GM12872 (cell line): ENCODE measurements at regions not wholly inside any gene's neighbourhood (a gene's known extent, or its start where the extent isn't known, plus 50 kb on each side); places are given as distances from the start of the nearest gene placed in this dataset.

Source experiments
- TF ChIP-seq, protein P1 (sequence below): IDR thresholded peaks from 3 replicates; pipeline ENCODE4 v1.5.1; 2011; ENCODE audit warnings: low read depth, mild to moderate bottlenecking, low read length, moderate library complexity; ENCODE audit not compliant: insufficient read depth

DNA sequence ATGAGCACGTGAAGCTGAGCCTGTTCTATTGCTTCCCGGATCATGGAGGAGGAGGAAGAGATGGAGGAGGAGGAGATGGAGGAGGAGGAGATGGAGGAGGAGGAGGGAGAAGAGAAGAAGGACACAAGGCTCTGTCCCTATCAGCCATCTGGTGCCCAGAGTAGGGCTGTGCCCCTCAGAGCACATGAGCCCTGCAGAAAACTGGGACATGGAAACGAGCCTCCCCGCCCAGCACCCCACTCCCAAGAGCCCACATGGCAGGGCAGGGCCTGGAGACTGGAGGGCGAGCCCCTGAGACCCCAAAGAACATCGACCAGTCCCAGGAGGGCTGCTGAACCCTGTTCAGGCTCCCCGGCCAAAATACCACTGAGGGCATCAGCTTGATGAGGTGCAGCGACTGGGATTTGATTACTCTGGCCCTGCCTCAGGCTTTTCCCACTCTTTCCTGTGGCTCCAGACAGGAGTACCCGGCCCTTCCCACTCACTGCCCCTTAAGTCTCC lies 285.6 kb downstream of the UACA start:
- TF ChIP-seq, protein P1, sequence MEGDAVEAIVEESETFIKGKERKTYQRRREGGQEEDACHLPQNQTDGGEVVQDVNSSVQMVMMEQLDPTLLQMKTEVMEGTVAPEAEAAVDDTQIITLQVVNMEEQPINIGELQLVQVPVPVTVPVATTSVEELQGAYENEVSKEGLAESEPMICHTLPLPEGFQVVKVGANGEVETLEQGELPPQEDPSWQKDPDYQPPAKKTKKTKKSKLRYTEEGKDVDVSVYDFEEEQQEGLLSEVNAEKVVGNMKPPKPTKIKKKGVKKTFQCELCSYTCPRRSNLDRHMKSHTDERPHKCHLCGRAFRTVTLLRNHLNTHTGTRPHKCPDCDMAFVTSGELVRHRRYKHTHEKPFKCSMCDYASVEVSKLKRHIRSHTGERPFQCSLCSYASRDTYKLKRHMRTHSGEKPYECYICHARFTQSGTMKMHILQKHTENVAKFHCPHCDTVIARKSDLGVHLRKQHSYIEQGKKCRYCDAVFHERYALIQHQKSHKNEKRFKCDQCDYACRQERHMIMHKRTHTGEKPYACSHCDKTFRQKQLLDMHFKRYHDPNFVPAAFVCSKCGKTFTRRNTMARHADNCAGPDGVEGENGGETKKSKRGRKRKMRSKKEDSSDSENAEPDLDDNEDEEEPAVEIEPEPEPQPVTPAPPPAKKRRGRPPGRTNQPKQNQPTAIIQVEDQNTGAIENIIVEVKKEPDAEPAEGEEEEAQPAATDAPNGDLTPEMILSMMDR = no peak

DNA sequence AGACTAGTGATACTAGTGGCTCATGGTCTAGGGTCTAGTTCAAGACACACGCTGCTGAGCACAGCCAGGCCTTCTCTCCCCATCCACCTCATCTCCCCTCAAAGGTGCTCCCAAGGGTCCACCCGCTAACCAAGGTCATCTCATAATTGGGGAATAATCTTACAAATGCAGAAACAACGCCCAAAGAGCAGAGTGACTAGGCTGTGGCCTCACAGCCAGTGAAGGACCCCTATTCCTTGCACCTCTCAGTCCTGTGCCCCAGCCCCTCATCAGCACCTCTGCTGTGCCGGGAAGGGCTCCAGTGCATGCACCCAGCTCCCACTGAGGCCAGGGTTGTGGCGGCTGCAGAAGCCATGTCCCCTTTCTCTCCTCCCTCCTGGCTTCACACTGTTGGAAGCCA lies 286.9 kb downstream of the UACA start:
- TF ChIP-seq, protein P1 = no peak

DNA sequence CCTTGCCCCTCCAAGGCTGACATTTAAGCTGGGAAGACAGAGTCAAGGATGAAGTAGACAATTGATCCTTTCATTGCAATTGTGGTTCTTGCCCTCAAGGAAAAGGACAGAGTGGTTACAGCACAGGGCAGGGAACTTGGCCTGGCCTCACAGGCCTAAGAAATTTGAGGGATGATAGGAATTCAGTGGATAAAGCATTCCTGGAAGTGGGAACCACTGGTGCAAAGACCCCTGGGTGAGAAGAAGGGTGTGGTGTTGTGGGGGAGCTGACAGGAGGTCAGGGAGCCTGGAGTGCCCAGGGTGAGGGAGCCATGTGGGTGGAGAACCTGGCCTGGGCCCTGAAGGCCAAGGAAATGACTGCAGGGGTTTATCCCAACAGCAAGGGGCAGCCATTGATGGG lies 287.4 kb downstream of the UACA start:
- TF ChIP-seq, protein P1 = no peak

DNA sequence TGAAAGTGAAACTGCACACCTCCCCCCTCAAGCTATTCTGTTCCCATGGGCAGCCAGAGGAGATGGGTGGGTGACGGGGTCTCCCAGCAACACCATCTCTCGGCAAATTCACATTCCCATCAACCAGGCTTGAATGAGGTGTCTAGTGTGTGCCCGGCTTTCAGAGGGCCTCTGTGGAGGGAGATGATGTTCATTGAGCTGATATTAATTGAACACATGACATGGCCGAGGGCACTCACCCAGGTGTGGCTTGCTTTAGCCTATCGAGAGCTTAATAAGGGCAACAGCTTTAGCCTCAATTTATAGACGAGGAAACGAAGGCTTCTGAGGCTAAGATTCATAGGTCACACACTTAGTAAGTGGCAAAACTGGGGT lies 288.0 kb downstream of the UACA start:
- TF ChIP-seq, protein P1 = no peak

DNA sequence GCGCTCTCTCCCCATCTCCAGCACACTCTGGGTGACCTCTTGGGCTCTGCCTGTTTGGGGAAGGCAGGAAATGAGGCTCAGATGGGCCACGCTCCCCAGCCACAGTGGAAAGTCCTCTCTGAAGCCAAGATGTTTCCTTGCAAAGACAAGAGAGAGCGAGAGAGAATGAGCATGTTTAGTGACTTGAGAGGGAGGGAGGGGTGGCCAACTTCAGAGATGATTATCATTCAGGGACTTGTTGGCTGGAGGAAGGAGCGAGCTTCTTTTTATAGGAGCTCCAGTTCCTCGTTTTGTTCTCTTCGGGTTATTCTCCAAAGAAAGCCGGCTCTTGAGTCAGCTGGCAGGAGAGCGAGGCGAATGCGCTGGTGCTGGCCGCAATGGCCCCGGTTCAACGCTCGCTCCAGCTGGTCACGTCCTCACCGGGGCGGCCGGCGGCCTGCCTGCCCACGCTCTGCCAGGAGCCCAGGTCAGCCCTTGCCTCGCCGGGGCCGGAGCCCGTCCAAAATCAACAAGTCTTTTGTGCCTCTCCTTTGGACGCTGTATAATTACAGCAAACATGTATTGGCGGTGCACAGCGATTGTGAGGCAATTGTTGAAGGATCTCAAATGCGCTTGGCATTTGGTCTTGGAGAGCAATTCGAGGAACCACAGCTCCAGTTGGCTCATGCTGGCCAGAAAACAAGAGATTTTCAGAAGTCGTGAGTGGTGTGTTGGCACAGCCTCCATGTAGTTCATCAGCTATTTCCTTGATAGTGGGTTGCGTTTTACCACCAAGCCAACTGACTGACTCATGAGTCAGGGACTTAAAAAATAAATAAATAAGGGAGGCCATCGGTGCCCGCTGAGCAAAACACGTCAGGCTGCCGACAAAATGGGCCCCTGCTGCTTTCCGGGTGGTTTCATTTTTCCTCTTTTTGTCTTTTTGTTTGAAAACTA lies 288.6 kb downstream of the UACA start:
- TF ChIP-seq, protein P1 = no peak

DNA sequence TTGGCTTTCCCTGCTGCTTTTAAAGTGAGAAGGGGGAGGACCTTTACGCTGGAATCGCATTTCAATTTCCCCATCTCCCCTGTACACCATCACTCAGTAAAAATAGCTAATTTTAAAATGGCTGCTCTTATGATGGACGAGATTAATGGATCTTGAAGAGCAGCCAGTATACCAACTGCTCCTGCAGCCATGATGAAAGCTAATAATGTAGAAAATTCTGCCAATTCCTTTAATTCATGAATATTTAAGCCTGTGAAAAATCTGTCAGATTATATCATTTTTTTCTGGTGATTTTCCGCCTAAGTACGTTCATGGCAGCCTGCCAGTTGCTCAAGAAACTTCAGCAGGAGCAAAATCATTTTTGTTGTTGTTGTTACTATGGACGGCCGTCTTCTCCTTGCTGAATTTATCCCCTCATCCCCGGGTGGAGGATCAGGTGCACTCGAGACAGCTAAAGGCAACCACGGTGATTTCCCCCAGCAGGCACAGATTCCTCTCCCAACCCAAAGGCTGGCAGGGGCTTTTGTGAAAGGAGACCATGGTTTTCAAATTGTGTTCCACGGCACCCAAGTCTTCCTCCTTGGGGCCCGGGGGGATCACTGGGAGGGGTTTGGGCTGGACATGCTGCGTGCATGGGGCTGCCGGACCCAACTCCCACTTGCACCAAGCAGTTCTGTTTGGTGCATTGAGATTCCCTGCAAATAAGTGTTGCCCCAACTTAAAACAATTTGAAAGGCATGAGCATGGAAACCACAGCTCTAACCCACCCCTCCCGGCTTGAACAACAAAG lies 289.6 kb downstream of the UACA start:
- TF ChIP-seq, protein P1 = no peak

DNA sequence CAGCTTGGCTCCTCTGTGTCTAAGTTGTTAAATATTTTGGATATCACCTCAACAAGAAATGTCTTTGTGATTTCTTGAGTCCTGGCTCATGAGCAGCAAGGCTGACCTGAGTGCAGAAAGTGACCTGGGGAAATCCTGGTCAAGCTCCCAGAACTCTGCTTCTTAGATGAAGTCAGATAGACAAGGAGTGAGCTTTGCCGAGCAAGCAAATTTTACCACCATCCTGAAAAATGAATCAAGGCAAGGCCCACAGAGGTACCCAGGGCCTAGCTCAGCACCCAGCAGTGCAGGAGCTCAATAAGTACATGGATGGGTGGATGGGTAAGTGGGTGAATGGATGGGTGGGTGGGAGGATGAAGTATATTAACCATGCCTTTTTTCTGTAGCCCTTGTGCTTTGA lies 291.8 kb downstream of the UACA start:
- TF ChIP-seq, protein P1 = no peak
